GM21447 (cell line): ENCODE measurements at regions not wholly inside any gene's neighbourhood (a gene's known extent, or its start where the extent isn't known, plus 50 kb on each side); places are given as distances from the start of the nearest gene placed in this dataset.
"Not testable (repeated sequence)": the region's sequence is repeated elsewhere in the genome, so short reads cannot be mapped to it uniquely, and the experiment has no call there.

Experiments used
- ATAC-seq: cut with Tn5 transposase; IDR thresholded peaks from one replicate; pipeline ENCODE4 v1.9.1; 2021; ENCODE audit not compliant: unreplicated experiment

GRCh38 chr12:28770322-28770721 is 378.8 kb upstream of the FAR2 start:
- no peak for ATAC-seq

GRCh38 chr12:28771968-28772367 is 377.1 kb upstream of the FAR2 start:
- ATAC-seq, result no peak

- ATAC-seq, result no peak
These were observed 373.5 kb upstream of the FAR2 start for GRCh38 chr12:28775556-28775955.

- no peak for ATAC-seq
These were observed 372.9 kb upstream of the FAR2 start for GRCh38 chr12:28776220-28776619.

GRCh38 chr12:28776913-28777422 is 372.1 kb upstream of the FAR2 start:
- ATAC-seq, result no peak

GRCh38 chr12:28777603-28778365 is 371.3 kb upstream of the FAR2 start:
- no peak for ATAC-seq

- ATAC-seq, result no peak
These were observed 369.0 kb upstream of the FAR2 start for GRCh38 chr12:28780096-28780495.

GRCh38 chr12:28780960-28781359 is 368.1 kb upstream of the FAR2 start:
- no peak for ATAC-seq

- no peak for ATAC-seq
These were observed 367.1 kb upstream of the FAR2 start for GRCh38 chr12:28781671-28782652.

GRCh38 chr12:28782812-28783211 is 366.3 kb upstream of the FAR2 start:
- no peak for ATAC-seq

GRCh38 chr12:28787151-28787550 is 361.9 kb upstream of the FAR2 start:
- ATAC-seq, result no peak

GRCh38 chr12:28788256-28788655 is 360.8 kb upstream of the FAR2 start:
- ATAC-seq, result not testable (repeated sequence)

- ATAC-seq, result no peak
These were observed 355.4 kb upstream of the FAR2 start for GRCh38 chr12:28793581-28794151.

GRCh38 chr12:28794211-28794610 is 354.9 kb upstream of the FAR2 start:
- ATAC-seq, result no peak

- no peak for ATAC-seq
These were observed 354.3 kb upstream of the FAR2 start for GRCh38 chr12:28794786-28795185.

GRCh38 chr12:28795311-28795710 is 353.8 kb upstream of the FAR2 start:
- no peak for ATAC-seq

- ATAC-seq, result no peak
These were observed 349.7 kb upstream of the FAR2 start for GRCh38 chr12:28799348-28799747.

GRCh38 chr12:28800129-28800528 is 348.9 kb upstream of the FAR2 start:
- ATAC-seq, result peak; percentile 74

GRCh38 chr12:28802706-28803438 is 346.2 kb upstream of the FAR2 start:
- ATAC-seq, result no peak

GRCh38 chr12:28807535-28807934 is 341.5 kb upstream of the FAR2 start:
- no peak for ATAC-seq

GRCh38 chr12:28811457-28811856 is 337.6 kb upstream of the FAR2 start:
- no peak for ATAC-seq
